ENCODE measurements at regions not wholly inside any gene's neighbourhood (a gene's known extent, or its start where the extent isn't known, plus 50 kb on each side); places are given as distances from the start of the nearest gene placed in this dataset.

DNA sequence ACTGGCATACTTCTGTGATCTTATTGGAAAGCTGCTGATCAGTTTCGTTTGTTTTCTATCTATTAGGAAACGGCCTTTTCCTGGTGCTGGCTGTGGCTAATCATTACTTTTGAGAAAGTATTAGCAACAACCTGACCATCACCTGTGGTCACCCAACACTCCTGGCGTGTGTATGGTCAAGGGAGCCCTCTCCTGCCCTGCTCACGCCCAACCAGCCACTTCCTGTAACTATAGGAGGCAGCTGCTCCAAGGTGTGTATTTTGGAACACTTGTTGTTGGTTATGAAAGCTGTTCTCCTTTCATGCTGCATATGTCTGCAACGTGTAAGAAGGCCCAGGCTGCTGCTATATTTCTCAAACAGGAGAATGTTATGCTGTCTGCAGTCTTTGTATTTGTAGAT, 1582.8 kb downstream of the AACS start:
- no peak overlapping the region for H3K4me2 ChIP-seq
- H3F3A ChIP-seq (ENCODE audit: insufficient read depth, low read depth), result no peaks in the 10 kb centered on the region
- H3K36me3 ChIP-seq (ENCODE audit: low read depth), result no peaks in the 10 kb centered on the region
- H3K27me3 ChIP-seq (ENCODE audit: insufficient read depth, low read depth), result no peaks in the 10 kb centered on the region
- POLR2A ChIA-PET (ENCODE audit: unreplicated experiment), result no interaction called here
- no peaks in the 10 kb centered on the region for H3K4me1 ChIP-seq (replicated peaks; ENCODE audit: insufficient read depth)
- TF ChIP-seq, protein P1, sequence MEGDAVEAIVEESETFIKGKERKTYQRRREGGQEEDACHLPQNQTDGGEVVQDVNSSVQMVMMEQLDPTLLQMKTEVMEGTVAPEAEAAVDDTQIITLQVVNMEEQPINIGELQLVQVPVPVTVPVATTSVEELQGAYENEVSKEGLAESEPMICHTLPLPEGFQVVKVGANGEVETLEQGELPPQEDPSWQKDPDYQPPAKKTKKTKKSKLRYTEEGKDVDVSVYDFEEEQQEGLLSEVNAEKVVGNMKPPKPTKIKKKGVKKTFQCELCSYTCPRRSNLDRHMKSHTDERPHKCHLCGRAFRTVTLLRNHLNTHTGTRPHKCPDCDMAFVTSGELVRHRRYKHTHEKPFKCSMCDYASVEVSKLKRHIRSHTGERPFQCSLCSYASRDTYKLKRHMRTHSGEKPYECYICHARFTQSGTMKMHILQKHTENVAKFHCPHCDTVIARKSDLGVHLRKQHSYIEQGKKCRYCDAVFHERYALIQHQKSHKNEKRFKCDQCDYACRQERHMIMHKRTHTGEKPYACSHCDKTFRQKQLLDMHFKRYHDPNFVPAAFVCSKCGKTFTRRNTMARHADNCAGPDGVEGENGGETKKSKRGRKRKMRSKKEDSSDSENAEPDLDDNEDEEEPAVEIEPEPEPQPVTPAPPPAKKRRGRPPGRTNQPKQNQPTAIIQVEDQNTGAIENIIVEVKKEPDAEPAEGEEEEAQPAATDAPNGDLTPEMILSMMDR (conservative IDR thresholded peaks at IDR 0.05), result no peak
- TF ChIP-seq EZH2 (IDR thresholded peaks at IDR 0.05; ENCODE audit: low read depth), result no peak
- no peaks in the 10 kb centered on the region for H4K20me1 ChIP-seq (ENCODE audit: insufficient read depth)
- BruUV-seq (replicated peaks), result no TSS peak
- no peak for DNase-seq
- H2AFZ ChIP-seq, result no peak overlapping the region
- no peaks in the 10 kb centered on the region for H3K9me3 ChIP-seq (ENCODE audit: insufficient read depth, low read depth)
- H3K9me2 ChIP-seq (ENCODE audit: insufficient read depth), result no peaks in the 10 kb centered on the region
- intact Hi-C loops (cut with micrococcal nuclease; ENCODE audit: unreplicated experiment), result no loop called here
- no peak overlapping the region for H3K4me3 ChIP-seq
- no peaks in the 10 kb centered on the region for H3K79me2 ChIP-seq (ENCODE audit: low read depth)
- CTCF ChIA-PET, result no interaction called here
- no peak overlapping the region for H3K27ac ChIP-seq

DNA sequence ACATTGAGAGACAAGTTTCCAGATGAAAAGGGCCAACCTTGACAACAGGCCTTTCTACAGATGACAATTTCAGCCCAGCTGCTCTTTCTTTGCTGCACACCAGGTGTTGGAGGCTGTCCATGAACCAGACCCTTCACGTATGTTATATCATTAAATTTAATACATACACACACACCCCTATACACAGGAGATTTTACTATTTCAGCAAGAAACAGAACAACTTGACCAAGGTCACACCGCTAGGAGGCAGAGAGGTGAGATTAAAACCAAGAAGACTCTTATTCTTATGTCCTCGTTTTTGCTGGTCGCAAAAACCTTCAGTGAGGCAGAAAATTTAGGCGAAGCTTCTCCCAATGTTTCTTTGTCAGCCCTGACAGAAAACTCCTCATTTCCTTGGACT, 1585.9 kb downstream of the AACS start:
- no peak overlapping the region for H2AFZ ChIP-seq
- intact Hi-C loops (cut with micrococcal nuclease; ENCODE audit: unreplicated experiment), result no loop called here
- no peaks in the 10 kb centered on the region for H4K20me1 ChIP-seq (ENCODE audit: insufficient read depth)
- no peaks in the 10 kb centered on the region for H3K4me1 ChIP-seq (replicated peaks; ENCODE audit: insufficient read depth)
- no peak overlapping the region for H3K4me3 ChIP-seq
- H3K27ac ChIP-seq, result no peak overlapping the region
- H3K27me3 ChIP-seq (ENCODE audit: insufficient read depth, low read depth), result no peaks in the 10 kb centered on the region; the same call in 1 of the 2 replicates
- no peaks in the 10 kb centered on the region for H3K36me3 ChIP-seq (ENCODE audit: low read depth)
- H3F3A ChIP-seq (ENCODE audit: insufficient read depth, low read depth), result no peaks in the 10 kb centered on the region
- no peak for DNase-seq
- H3K79me2 ChIP-seq (ENCODE audit: low read depth), result no peaks in the 10 kb centered on the region
- H3K4me2 ChIP-seq, result no peak overlapping the region
- H3K9me3 ChIP-seq (ENCODE audit: insufficient read depth, low read depth), result no peaks in the 10 kb centered on the region
- TF ChIP-seq, protein P1 (conservative IDR thresholded peaks at IDR 0.05), result no peak
- no peak for TF ChIP-seq EZH2 (IDR thresholded peaks at IDR 0.05; ENCODE audit: low read depth)
- no TSS peak for BruUV-seq (replicated peaks)
- ChIA-PET POLR2A (ENCODE audit: unreplicated experiment) (no interaction called here), CTCF (no interaction called here)
- H3K9me2 ChIP-seq (ENCODE audit: insufficient read depth), result no peaks in the 10 kb centered on the region

DNA sequence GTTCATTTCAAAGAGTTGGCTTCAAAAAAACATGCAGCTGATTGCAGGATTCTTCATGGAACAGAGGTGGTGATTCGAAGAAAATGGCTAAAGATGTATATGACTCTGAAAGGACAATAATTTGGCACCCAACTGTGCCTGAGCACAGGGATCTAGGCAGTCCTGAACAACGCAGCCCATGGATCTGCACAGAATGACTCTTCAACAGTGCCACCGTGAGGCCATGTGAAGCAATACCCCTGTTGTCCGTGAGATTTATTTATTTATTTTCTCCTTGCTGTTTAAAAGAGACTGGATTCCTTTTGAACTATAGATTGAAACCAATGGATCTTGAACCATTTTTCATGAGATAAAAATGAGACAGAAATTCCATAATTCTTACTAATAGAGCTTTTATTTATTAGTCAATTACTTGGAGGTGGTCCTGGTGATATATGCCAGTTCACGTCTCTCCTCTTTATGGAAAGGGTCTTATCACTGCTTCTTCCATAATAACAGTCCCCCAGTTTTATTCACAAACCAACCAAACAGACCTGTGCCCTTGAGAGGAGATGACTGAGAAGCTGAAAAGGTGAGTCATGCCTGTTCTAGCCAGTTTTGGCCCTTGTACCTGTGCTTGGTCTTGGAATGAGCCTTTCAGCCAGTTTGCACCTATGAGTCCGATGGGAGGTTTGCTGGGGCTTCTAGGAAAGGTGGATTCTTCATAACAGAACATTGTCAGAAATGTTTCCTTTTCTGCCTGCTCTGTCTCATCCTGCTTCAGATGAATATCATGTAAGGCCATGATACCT, 1598.3 kb downstream of the AACS start:
- Histone ChIP-seq H3K27ac (no peak overlapping the region), H3K9me3 (ENCODE audit: insufficient read depth, low read depth) (no peaks in the 10 kb centered on the region), H3F3A (ENCODE audit: insufficient read depth, low read depth) (no peaks in the 10 kb centered on the region), H3K9me2 (ENCODE audit: insufficient read depth) (no peaks in the 10 kb centered on the region), H3K36me3 (ENCODE audit: low read depth) (no peaks in the 10 kb centered on the region), H4K20me1 (ENCODE audit: insufficient read depth) (no peaks in the 10 kb centered on the region), H3K4me3 (no peak overlapping the region), H3K27me3 (ENCODE audit: insufficient read depth, low read depth) (no peaks in the 10 kb centered on the region), H3K4me1 (replicated peaks; ENCODE audit: insufficient read depth) (peaks cover 14% of the 10 kb centered on the region), H3K79me2 (ENCODE audit: low read depth) (no peaks in the 10 kb centered on the region), H2AFZ (no peak overlapping the region), H3K4me2 (no peak overlapping the region)
- ChIA-PET CTCF (interaction anchor here (0.6 kb wide), 1 partner anchor 109 kb away, joined by 4 read pairs; no protein-coding TSS in a partner anchor), POLR2A (ENCODE audit: unreplicated experiment) (no interaction called here)
- BruUV-seq (replicated peaks), result no TSS peak
- TF ChIP-seq, protein P1 (conservative IDR thresholded peaks at IDR 0.05), result peak; percentile 68
- no peak for TF ChIP-seq EZH2 (IDR thresholded peaks at IDR 0.05; ENCODE audit: low read depth)
- intact Hi-C loops (cut with micrococcal nuclease; ENCODE audit: unreplicated experiment), result no loop called here
- no peak for DNase-seq
